ENCODE measurements at regions not wholly inside any gene's neighbourhood (a gene's known extent, or its start where the extent isn't known, plus 50 kb on each side); places are given as distances from the start of the nearest gene placed in this dataset.

DNA sequence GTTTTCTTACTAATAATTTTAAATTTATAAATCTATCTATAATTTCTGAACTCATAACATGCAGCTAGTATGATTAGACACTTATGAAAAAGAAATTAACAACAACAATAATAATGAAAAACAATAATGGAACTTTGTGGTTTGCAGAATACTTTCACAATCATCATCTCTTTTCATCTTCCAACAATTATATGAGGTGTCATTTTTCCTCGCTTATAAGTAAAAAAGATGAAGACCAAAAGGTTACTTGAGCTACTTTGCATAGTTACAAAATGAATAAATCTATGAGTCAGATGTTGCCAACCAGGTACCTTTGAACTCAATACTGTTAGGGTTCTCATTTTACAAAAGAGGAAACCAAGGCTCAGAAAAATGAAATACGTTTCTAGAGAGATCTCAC, 98.5 kb upstream of the ELOVL6 start:
- Mint-ChIP-seq H3K9me3 (ENCODE audit: unreplicated experiment) (no peaks in the 10 kb centered on the region), H3K4me3 (ENCODE audit: unreplicated experiment) (no peak overlapping the region), H3K4me1 (ENCODE audit: insufficient read depth, unreplicated experiment) (no peaks in the 10 kb centered on the region), H3K27me3 (ENCODE audit: insufficient read depth, unreplicated experiment) (no peaks in the 10 kb centered on the region), H3K27ac (ENCODE audit: low read depth, unreplicated experiment) (no peak overlapping the region), H3K36me3 (ENCODE audit: insufficient read depth, unreplicated experiment) (no peaks in the 10 kb centered on the region)
- ChIA-PET CTCF (interaction anchor here (1.7 to 2.3 kb wide), 2 partner anchors 9 to 19 kb away, joined by 7 to 8 read pairs; no protein-coding TSS in a partner anchor), POLR2A (no interaction called here)
- TF ChIP-seq, protein P1, sequence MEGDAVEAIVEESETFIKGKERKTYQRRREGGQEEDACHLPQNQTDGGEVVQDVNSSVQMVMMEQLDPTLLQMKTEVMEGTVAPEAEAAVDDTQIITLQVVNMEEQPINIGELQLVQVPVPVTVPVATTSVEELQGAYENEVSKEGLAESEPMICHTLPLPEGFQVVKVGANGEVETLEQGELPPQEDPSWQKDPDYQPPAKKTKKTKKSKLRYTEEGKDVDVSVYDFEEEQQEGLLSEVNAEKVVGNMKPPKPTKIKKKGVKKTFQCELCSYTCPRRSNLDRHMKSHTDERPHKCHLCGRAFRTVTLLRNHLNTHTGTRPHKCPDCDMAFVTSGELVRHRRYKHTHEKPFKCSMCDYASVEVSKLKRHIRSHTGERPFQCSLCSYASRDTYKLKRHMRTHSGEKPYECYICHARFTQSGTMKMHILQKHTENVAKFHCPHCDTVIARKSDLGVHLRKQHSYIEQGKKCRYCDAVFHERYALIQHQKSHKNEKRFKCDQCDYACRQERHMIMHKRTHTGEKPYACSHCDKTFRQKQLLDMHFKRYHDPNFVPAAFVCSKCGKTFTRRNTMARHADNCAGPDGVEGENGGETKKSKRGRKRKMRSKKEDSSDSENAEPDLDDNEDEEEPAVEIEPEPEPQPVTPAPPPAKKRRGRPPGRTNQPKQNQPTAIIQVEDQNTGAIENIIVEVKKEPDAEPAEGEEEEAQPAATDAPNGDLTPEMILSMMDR (IDR thresholded peaks at IDR 0.05; ENCODE audit: unreplicated experiment): no peak
- no peak for DNase-seq (ENCODE audit: unreplicated experiment)
- BruUV-seq (replicated peaks): no TSS peak
- intact Hi-C loops (cut with micrococcal nuclease): no loop called here

DNA sequence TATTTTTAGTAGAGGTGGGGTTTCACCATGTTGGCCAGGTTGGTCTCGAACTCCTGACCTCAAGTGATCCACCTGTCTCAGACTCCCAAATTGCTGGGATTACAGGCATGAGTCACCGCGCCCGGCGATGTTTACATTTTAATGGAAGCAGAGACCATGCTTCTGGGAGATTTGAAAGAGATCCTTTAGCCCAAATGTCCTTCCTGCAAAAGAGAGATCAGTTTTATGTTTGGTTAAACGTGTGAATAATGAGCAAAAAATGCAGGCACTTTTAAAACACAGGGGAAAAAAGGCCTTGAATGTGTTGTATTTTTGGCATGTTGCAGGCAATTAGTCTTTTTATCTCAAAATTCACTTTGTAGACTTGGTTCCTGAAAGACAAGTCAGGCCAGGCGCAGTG, 95.8 kb upstream of the ELOVL6 start:
- BruUV-seq (replicated peaks): no TSS peak
- no peaks in the 10 kb centered on the region for H3K9me3 Mint-ChIP-seq (ENCODE audit: unreplicated experiment)
- intact Hi-C loops (cut with micrococcal nuclease): no loop called here
- H3K36me3 Mint-ChIP-seq (ENCODE audit: insufficient read depth, unreplicated experiment): no peaks in the 10 kb centered on the region
- no peak overlapping the region for H3K4me3 Mint-ChIP-seq (ENCODE audit: unreplicated experiment)
- peak; percentile 40 for DNase-seq (ENCODE audit: unreplicated experiment)
- H3K27ac Mint-ChIP-seq (ENCODE audit: low read depth, unreplicated experiment): no peak overlapping the region
- TF ChIP-seq, protein P1 (IDR thresholded peaks at IDR 0.05; ENCODE audit: unreplicated experiment): no peak
- H3K27me3 Mint-ChIP-seq (ENCODE audit: insufficient read depth, unreplicated experiment): no peaks in the 10 kb centered on the region
- ChIA-PET CTCF (interaction anchor here (0.7 kb wide), 1 partner anchor 214 kb away, joined by 4 read pairs; no protein-coding TSS in a partner anchor), POLR2A (no interaction called here)
- H3K4me1 Mint-ChIP-seq (ENCODE audit: insufficient read depth, unreplicated experiment): no peaks in the 10 kb centered on the region

DNA sequence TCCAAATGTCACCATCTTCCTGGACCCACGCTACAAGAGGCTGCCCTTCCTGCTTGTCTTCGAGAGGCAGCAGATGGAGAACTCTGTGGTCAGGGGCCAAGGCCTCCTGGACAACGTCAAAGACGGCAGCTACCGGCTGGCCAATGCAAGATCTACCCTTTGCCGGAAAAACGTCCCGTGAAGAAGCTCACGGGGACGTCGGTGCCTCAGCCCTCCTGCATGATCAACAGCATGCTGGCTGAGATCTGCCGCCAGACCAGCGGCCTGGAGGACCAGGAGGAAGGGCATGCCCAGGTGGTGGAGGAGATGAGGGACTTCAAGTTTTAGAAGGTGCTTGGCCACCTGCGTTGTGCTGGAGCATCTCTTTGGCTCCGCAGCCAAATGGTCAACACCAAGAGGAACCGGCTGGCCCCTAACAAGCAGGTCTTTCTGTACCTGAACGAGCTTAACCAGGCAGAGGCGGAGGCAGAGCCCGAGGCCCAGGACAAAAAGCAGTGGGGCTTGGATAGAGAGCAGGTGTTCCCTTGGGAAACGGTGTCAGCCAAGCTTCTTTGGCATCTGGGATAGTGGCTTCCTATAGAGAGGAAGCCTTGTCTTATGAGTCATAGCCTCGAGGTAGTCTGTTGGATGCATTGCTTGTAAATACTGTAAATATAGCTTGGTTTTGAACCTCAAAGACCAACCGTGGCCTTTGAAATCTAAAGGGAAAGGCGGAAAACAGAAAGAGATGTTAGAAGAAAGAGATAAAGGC, 94.8 kb upstream of the ELOVL6 start:
- intact Hi-C loops (cut with micrococcal nuclease): no loop called here

DNA sequence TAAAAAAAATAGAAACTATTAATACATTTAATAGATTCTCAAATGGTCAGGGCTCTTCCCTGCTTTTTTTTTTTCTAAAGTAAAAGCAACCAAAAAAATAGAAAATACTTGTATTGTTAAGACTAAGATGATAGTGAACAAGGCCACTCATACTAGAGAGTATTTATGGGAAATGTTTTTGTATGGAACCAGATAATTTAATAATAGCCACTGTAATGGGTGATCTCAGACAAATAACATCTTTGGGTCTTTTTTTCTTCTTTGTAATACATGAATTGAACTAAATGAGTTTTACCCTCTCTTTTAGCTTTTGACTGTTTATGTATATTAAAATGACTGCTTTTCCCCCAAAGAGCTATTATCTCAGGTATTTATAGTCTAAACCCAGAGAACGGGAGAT, 92.1 kb upstream of the ELOVL6 start:
- H3K4me3 Mint-ChIP-seq (ENCODE audit: unreplicated experiment): no peak overlapping the region
- CTCF ChIA-PET: interaction anchor here (0.7 to 1.6 kb wide), 3 partner anchors 79 to 1541 kb away, joined by 3 to 4 read pairs (median 3); no protein-coding TSS in a partner anchor
- H3K27me3 Mint-ChIP-seq (ENCODE audit: insufficient read depth, unreplicated experiment): no peaks in the 10 kb centered on the region
- no peak overlapping the region for H3K27ac Mint-ChIP-seq (ENCODE audit: low read depth, unreplicated experiment)
- peaks cover 6% of the 10 kb centered on the region for H3K4me1 Mint-ChIP-seq (ENCODE audit: insufficient read depth, unreplicated experiment)
- intact Hi-C loops (cut with micrococcal nuclease): no loop called here
- H3K9me3 Mint-ChIP-seq (ENCODE audit: unreplicated experiment): no peaks in the 10 kb centered on the region
- BruUV-seq (replicated peaks): no TSS peak
- no peaks in the 10 kb centered on the region for H3K36me3 Mint-ChIP-seq (ENCODE audit: insufficient read depth, unreplicated experiment)
- TF ChIP-seq, protein P1 (IDR thresholded peaks at IDR 0.05; ENCODE audit: unreplicated experiment): no peak
- no peak for DNase-seq (ENCODE audit: unreplicated experiment)
- POLR2A ChIA-PET: no interaction called here

More for the DNA sequence above, 94.8 kb upstream of the ELOVL6 start:
- TF ChIP-seq, protein P1 (IDR thresholded peaks at IDR 0.05; ENCODE audit: unreplicated experiment): no peak
- H3K4me1 Mint-ChIP-seq (ENCODE audit: insufficient read depth, unreplicated experiment): no peaks in the 10 kb centered on the region
- peak; percentile 13 for DNase-seq (ENCODE audit: unreplicated experiment)
- ChIA-PET CTCF (interaction anchor here (1.0 kb wide), 1 partner anchor 218 kb away, joined by 4 read pairs; no protein-coding TSS in a partner anchor), POLR2A (no interaction called here)
- no peaks in the 10 kb centered on the region for H3K27me3 Mint-ChIP-seq (ENCODE audit: insufficient read depth, unreplicated experiment)
- H3K9me3 Mint-ChIP-seq (ENCODE audit: unreplicated experiment): no peaks in the 10 kb centered on the region
- no peaks in the 10 kb centered on the region for H3K36me3 Mint-ChIP-seq (ENCODE audit: insufficient read depth, unreplicated experiment)
- BruUV-seq (replicated peaks): no TSS peak
- no peak overlapping the region for H3K27ac Mint-ChIP-seq (ENCODE audit: low read depth, unreplicated experiment)
- H3K4me3 Mint-ChIP-seq (ENCODE audit: unreplicated experiment): no peak overlapping the region

Measured in MCF 10A (cell line).